HFFc6 (cell line): ENCODE measurements at regions not wholly inside any gene's neighbourhood (a gene's known extent, or its start where the extent isn't known, plus 50 kb on each side); places are given as distances from the start of the nearest gene placed in this dataset.

Source experiments
- DNase-seq: peaks from one replicate; pipeline ENCODE4 v3.0.0-alpha.2; 2018
- H3K27ac Mint-ChIP-seq: 2 replicates; pipeline ENCODE4 v1.8.0; 2020; ENCODE audit warnings: mild to moderate bottlenecking, mixed read lengths
- H3K27me3 Mint-ChIP-seq: 2 replicates; pipeline ENCODE4 v1.8.0; 2021; ENCODE audit warnings: mild to moderate bottlenecking, moderate library complexity, mixed read lengths; ENCODE audit not compliant: insufficient read depth
- H3K36me3 Mint-ChIP-seq: 2 replicates; pipeline ENCODE4 v1.8.0; 2021; ENCODE audit warnings: low read depth, mixed read lengths
- H3K4me1 Mint-ChIP-seq: 2 replicates; pipeline ENCODE4 v1.8.0; 2020; ENCODE audit warnings: low read depth, mixed read lengths
- H3K4me3 Mint-ChIP-seq: 2 replicates; pipeline ENCODE4 v1.8.0; 2020; ENCODE audit warnings: mild to moderate bottlenecking, moderate library complexity, mixed read lengths
- H3K9me3 Mint-ChIP-seq: 2 replicates; pipeline ENCODE4 v1.8.0; 2020; ENCODE audit warnings: mild to moderate bottlenecking, mixed read lengths
- CTCF ChIP-seq: fragments of 200-600 bp; sonication (generic); IDR thresholded peaks from 2 replicates; pipeline ENCODE4 v1.5.0; 2021; ENCODE audit warnings: antibody characterized with exemption, mild to moderate bottlenecking

GRCh38 chr13:74066937-74067336, 67.3 kb downstream of the KLF12 start:
- Mint-ChIP-seq H3K27ac (no peak overlapping the region), H3K4me3 (no peak overlapping the region), H3K36me3 (peaks cover 23% of the 10 kb centered on the region), H3K4me1 (peaks cover 69% of the 10 kb centered on the region), H3K27me3 (no peaks in the 10 kb centered on the region; the same call in 1 of the 2 replicates), H3K9me3 (no peaks in the 10 kb centered on the region)
- no peak for TF ChIP-seq CTCF
- no peak for DNase-seq

- peak overlapping the region; percentile 6; the same call in 1 of the 2 replicates for H3K27ac Mint-ChIP-seq
- H3K36me3 Mint-ChIP-seq, result peaks cover 25% of the 10 kb centered on the region
- H3K27me3 Mint-ChIP-seq, result no peaks in the 10 kb centered on the region; the same call in 1 of the 2 replicates
- H3K4me1 Mint-ChIP-seq, result peaks cover 64% of the 10 kb centered on the region
- H3K4me3 Mint-ChIP-seq, result no peak overlapping the region
- peak; percentile 20 for DNase-seq
- no peaks in the 10 kb centered on the region; the same call in 1 of the 2 replicates for H3K9me3 Mint-ChIP-seq
- TF ChIP-seq CTCF, result no peak
These were observed 69.3 kb downstream of the KLF12 start for GRCh38 chr13:74064805-74065312.

- DNase-seq, result no peak
- Mint-ChIP-seq H3K4me3 (no peak overlapping the region; the same call in 1 of the 2 replicates), H3K9me3 (no peaks in the 10 kb centered on the region; the same call in 1 of the 2 replicates), H3K27me3 (no peaks in the 10 kb centered on the region; the same call in 1 of the 2 replicates), H3K4me1 (peaks cover 62% of the 10 kb centered on the region), H3K27ac (no peak overlapping the region), H3K36me3 (peaks cover 29% of the 10 kb centered on the region)
- no peak for TF ChIP-seq CTCF
These were observed 70.6 kb downstream of the KLF12 start for GRCh38 chr13:74063533-74064100.

- TF ChIP-seq CTCF, result no peak
- H3K4me3 Mint-ChIP-seq, result peak overlapping the region; percentile 58
- no peaks in the 10 kb centered on the region; the same call in 1 of the 2 replicates for H3K9me3 Mint-ChIP-seq
- H3K36me3 Mint-ChIP-seq, result peaks cover 29% of the 10 kb centered on the region
- H3K27ac Mint-ChIP-seq, result peak overlapping the region; percentile 57; the same call in 1 of the 2 replicates
- H3K27me3 Mint-ChIP-seq, result no peaks in the 10 kb centered on the region; the same call in 1 of the 2 replicates
- no peak for DNase-seq
- peaks cover 60% of the 10 kb centered on the region for H3K4me1 Mint-ChIP-seq
These were observed 71.3 kb downstream of the KLF12 start for GRCh38 chr13:74062933-74063332.

- no peak for TF ChIP-seq CTCF
- H3K27me3 Mint-ChIP-seq, result no peaks in the 10 kb centered on the region; the same call in 1 of the 2 replicates
- H3K27ac Mint-ChIP-seq, result peak overlapping the region; percentile 18; the same call in 1 of the 2 replicates
- no peak overlapping the region; the same call in 1 of the 2 replicates for H3K4me3 Mint-ChIP-seq
- DNase-seq, result no peak
- no peaks in the 10 kb centered on the region; the same call in 1 of the 2 replicates for H3K9me3 Mint-ChIP-seq
- peaks cover 34% of the 10 kb centered on the region for H3K36me3 Mint-ChIP-seq
- H3K4me1 Mint-ChIP-seq, result peaks cover 59% of the 10 kb centered on the region
These were observed 72.1 kb downstream of the KLF12 start for GRCh38 chr13:74061926-74062595.
